Endothelial cell of umbilical vein (primary cell): ENCODE measurements at regions not wholly inside any gene's neighbourhood (a gene's known extent, or its start where the extent isn't known, plus 50 kb on each side); places are given as distances from the start of the nearest gene placed in this dataset.
A peak's percentile ranks its signal among the peaks of the same experiment; 100 is the strongest.

Source experiments
- BruUV-seq: library from RNA; stranded (reverse); fragments of 400-500 nt; replicated peaks from 2 replicates; lab custom pipeline; 2021; lab: Mats Ljungman, UMichigan
- CTCF ChIA-PET: fragments of 300-600, 350-600 bp; sonication (Branson Sonifier 250); formaldehyde crosslinking; loops from one replicate; lab custom pipeline; 2021; ENCODE audit warnings: antibody characterized with exemption, inconsistent platforms; lab: Charles Lee
- POLR2A ChIA-PET: fragments of 300-600, 350-600 bp; sonication (Branson Sonifier 250); formaldehyde crosslinking; loops from one replicate; lab custom pipeline; 2021; ENCODE audit warnings: antibody characterized with exemption, inconsistent platforms; lab: Charles Lee
- DNase-seq: peaks from one replicate; pipeline ENCODE4 v3.0.0-alpha.2; 2011; ENCODE audit warnings: low read depth, low spot score
- FAIRE-seq: peaks from 2 replicates; lab custom pipeline; 2011; peaks lifted over from hg19 to GRCh38; lab: Jason Lieb, UNC
- H2AFZ ChIP-seq: 2 replicates; pipeline ENCODE4 v1.6.0; 2012; ENCODE audit warnings: low read depth, low read length, control low read depth, inconsistent platforms
- H3K27ac ChIP-seq: 2 replicates; pipeline ENCODE4 v1.5.1; 2011; ENCODE audit warnings: low read depth, mild to moderate bottlenecking, control low read depth, low read length, moderate library complexity; ENCODE audit not compliant: insufficient read depth
- H3K27me3 ChIP-seq, 2 experiments: 2 replicates each; pipeline versions ENCODE4 v1.6.0 to v1.6.1; 2011; ENCODE audit warnings: low read length in 2 of 2, mixed read lengths in 1 of 2; ENCODE audit not compliant: control insufficient read depth in 2 of 2, insufficient read depth in 2 of 2
- H3K36me3 ChIP-seq, 2 experiments: 2 replicates in 1 of 2; 3 replicates in 1 of 2; pipeline ENCODE4 v1.5.1; 2011; ENCODE audit warnings: low read length in 2 of 2, mild to moderate bottlenecking in 1 of 2, moderate library complexity in 1 of 2; ENCODE audit not compliant: control insufficient read depth in 2 of 2, insufficient read depth in 2 of 2; ENCODE audit errors: extremely low read depth in 1 of 2
- H3K4me1 ChIP-seq: 3 replicates; pipeline ENCODE4 v1.5.1; 2011; ENCODE audit warnings: mild to moderate bottlenecking, low read length; ENCODE audit not compliant: control insufficient read depth, insufficient read depth; ENCODE audit errors: extremely low read depth
- H3K4me2 ChIP-seq: 2 replicates; pipeline ENCODE4 v1.6.1; 2011; ENCODE audit warnings: low read length, control low read depth, mixed read lengths; ENCODE audit not compliant: insufficient read depth
- H3K4me3 ChIP-seq, 3 experiments: fragments of 200-600 bp in 1 of 3; sonication (generic), shearing (Covaris generic) in 1 of 3; replicated peaks in 1 of 3; 2 replicates each; pipeline ENCODE4 v1.5.1; 2011 to 2016; ENCODE audit warnings: control low read depth in 3 of 3, low read length in 3 of 3, mild to moderate bottlenecking in 2 of 3, inconsistent platforms in 1 of 3, low read depth in 1 of 3, moderate library complexity in 1 of 3; ENCODE audit not compliant: insufficient read depth in 1 of 3
- H3K79me2 ChIP-seq: 2 replicates; pipeline ENCODE4 v1.6.0; 2012; ENCODE audit warnings: low read length, inconsistent platforms; ENCODE audit not compliant: control insufficient read depth, insufficient read depth
- H3K9ac ChIP-seq: replicated peaks from 2 replicates; pipeline ENCODE3; 2011; ENCODE audit warnings: low read length, control low read depth; ENCODE audit not compliant: insufficient read depth; ENCODE audit errors: extremely low read depth
- H3K9me1 ChIP-seq: replicated peaks from 3 replicates; pipeline ENCODE4 v1.6.0; 2011; ENCODE audit warnings: mild to moderate bottlenecking, low read length; ENCODE audit not compliant: control insufficient read depth, insufficient read depth; ENCODE audit errors: extremely low read depth
- H3K9me3 ChIP-seq: replicated peaks from 2 replicates; pipeline ENCODE4 v1.5.1; 2012; ENCODE audit warnings: low read length, inconsistent platforms; ENCODE audit not compliant: control insufficient read depth, insufficient read depth
- H4K20me1 ChIP-seq: replicated peaks from 2 replicates; pipeline ENCODE3; 2011; ENCODE audit warnings: mild to moderate bottlenecking, low read length; ENCODE audit not compliant: control insufficient read depth, insufficient read depth; ENCODE audit errors: extremely low read depth
- EZH2 ChIP-seq: IDR thresholded peaks from 2 replicates; pipeline ENCODE4 v1.6.1; 2012; ENCODE audit warnings: borderline replicate concordance, low read depth, mild to moderate bottlenecking, moderate library complexity, low read length, inconsistent platforms; ENCODE audit not compliant: severe bottlenecking
- FOS ChIP-seq: IDR thresholded peaks from 2 replicates; pipeline ENCODE4 v1.6.1; 2011; ENCODE audit warnings: mild to moderate bottlenecking, low read length, moderate library complexity, borderline replicate concordance; ENCODE audit not compliant: insufficient read depth
- GATA2 ChIP-seq: IDR thresholded peaks from 2 replicates; pipeline ENCODE4 v1.7.0; 2011; ENCODE audit warnings: low read depth, mild to moderate bottlenecking, moderate library complexity, mixed read lengths, low read length; ENCODE audit not compliant: insufficient read length, insufficient read depth
- JUN ChIP-seq: IDR thresholded peaks from 2 replicates; pipeline ENCODE4 v1.6.1; 2011; ENCODE audit warnings: borderline replicate concordance, low read depth; ENCODE audit not compliant: insufficient read length, insufficient read depth
- MYC ChIP-seq: IDR thresholded peaks from one replicate; pipeline ENCODE4 v1.6.1; 2011; ENCODE audit warnings: mild to moderate bottlenecking, low read depth, low read length
- POLR2A ChIP-seq: IDR thresholded peaks from 2 replicates; pipeline ENCODE4 v1.6.1; 2012; ENCODE audit warnings: low read depth, mild to moderate bottlenecking, control low read depth, low read length
- POLR2AphosphoS5 ChIP-seq: IDR thresholded peaks from 2 replicates; pipeline ENCODE4 v1.6.1; 2012; ENCODE audit warnings: low read depth, mild to moderate bottlenecking, control low read depth, low read length, moderate library complexity; ENCODE audit not compliant: insufficient read depth
- dilution Hi-C: fragments of 300-500 bp; cut with MboI; formaldehyde crosslinking; loops from one replicate; pipeline ENCODE4 v1.15.0; 2019; ENCODE audit warnings: low sequenced_read_pairs; ENCODE audit not compliant: extremely low pct_ligation_motif_present
- intact Hi-C: fragments of 100-400 bp; cut with micrococcal nuclease; formaldehyde crosslinking; loops from one replicate; pipeline ENCODE4 v1.10.0; 2022
- TF ChIP-seq, protein P1 (sequence below): IDR thresholded peaks from 2 replicates; pipeline ENCODE4 v1.6.1; 2011; ENCODE audit not compliant: insufficient read depth, insufficient read length
- TF ChIP-seq, protein P2 (sequence below), 2 donors: IDR thresholded peaks; 1 replicate in 1 of 2; 2 replicates in 1 of 2; pipeline ENCODE4 v1.5.1; 2011; ENCODE audit warnings: low read length in 2 of 2, mild to moderate bottlenecking in 2 of 2, moderate library complexity in 2 of 2, control low read depth in 1 of 2, inconsistent platforms in 1 of 2, low read depth in 1 of 2; ENCODE audit not compliant: insufficient read depth in 1 of 2; ENCODE audit errors: extremely low read depth in 1 of 2

DNA sequence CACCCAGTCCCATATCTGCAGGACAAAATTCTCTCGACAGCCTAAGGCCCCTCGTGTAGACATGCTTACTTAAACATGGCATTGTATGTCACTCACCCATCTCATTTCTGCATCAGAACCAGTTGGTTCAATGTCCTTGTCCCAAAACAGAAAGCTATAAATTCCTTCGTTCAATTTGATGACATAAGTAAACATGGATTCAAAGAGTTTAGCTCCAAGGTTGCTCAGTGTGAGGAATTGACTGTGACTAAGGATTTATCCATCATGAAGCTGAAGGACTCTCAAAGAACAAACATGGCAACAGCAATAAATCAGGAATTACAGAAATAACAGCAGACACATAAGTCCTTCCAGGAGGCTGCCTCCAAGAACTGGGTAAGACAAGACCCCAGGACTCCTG lies 237.2 kb downstream of the TOMM20 start:
- Histone ChIP-seq H4K20me1 (no peaks in the 10 kb centered on the region), H3K4me1 (peaks cover 17% of the 10 kb centered on the region), H3K9ac (no peak overlapping the region), H2AFZ (no peak overlapping the region), H3K79me2 (no peaks in the 10 kb centered on the region), H3K4me3 (no peak overlapping the region), H3K9me1 (no peaks in the 10 kb centered on the region), H3K9me3 (no peaks in the 10 kb centered on the region), H3K27ac (no peak overlapping the region), H3K4me2 (no peak overlapping the region), H3K27me3 (no peaks in the 10 kb centered on the region), H3K36me3 (no peaks in the 10 kb centered on the region)
- ChIA-PET CTCF (interaction anchor here (1.0 to 1.1 kb wide), 2 partner anchors 176 to 192 kb away, joined by 3 to 4 read pairs; no protein-coding TSS in a partner anchor), POLR2A (no interaction called here)
- no peak for TF ChIP-seq GATA2
- TF ChIP-seq POLR2A, result no peak
- no peak for TF ChIP-seq MYC
- no peak for TF ChIP-seq POLR2AphosphoS5
- TF ChIP-seq EZH2, result no peak
- no peak for TF ChIP-seq JUN
- TF ChIP-seq, protein P1, sequence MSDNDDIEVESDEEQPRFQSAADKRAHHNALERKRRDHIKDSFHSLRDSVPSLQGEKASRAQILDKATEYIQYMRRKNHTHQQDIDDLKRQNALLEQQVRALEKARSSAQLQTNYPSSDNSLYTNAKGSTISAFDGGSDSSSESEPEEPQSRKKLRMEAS, result no peak
- no TSS peak for BruUV-seq
- peak; percentile 12 for FAIRE-seq
- dilution Hi-C loops, result no loop called here
- intact Hi-C loops, result no loop called here
- no peak for DNase-seq

DNA sequence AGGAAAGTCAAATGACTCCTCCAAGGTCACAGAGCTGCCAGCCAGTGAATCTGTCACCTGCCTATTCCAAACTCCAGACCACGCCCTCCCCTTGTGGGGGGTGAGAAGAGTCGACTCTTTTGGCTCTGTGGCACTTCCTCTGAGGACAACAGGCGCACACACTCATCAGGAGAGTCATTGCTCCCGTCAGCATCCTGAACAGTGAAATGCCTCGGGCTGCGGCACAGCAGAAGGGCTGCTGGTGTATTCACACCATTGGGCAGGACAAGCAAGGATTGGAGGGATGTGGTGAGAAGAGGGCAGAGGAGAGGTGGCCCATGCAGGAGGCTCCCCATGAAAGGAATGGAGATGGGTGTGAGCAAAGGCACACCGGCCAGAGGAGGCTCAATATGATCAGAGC lies 239.0 kb downstream of the TOMM20 start:
- no TSS peak for BruUV-seq
- H3K4me3 ChIP-seq, result no peak overlapping the region
- no peaks in the 10 kb centered on the region for H3K9me1 ChIP-seq
- no peaks in the 10 kb centered on the region for H3K9me3 ChIP-seq
- no peak overlapping the region for H3K27ac ChIP-seq
- no peaks in the 10 kb centered on the region for H3K79me2 ChIP-seq
- intact Hi-C loops, result no loop called here
- H4K20me1 ChIP-seq, result no peaks in the 10 kb centered on the region
- H3K27me3 ChIP-seq, result no peaks in the 10 kb centered on the region
- ChIA-PET POLR2A (interaction anchor here (0.7 kb wide), 1 partner anchor 138 kb away, joined by 3 read pairs; no protein-coding TSS in a partner anchor), CTCF (no interaction called here)
- DNase-seq, result no peak
- no peak overlapping the region for H3K9ac ChIP-seq
- no peak for TF ChIP-seq GATA2
- TF ChIP-seq EZH2, result no peak
- TF ChIP-seq, protein P2, sequence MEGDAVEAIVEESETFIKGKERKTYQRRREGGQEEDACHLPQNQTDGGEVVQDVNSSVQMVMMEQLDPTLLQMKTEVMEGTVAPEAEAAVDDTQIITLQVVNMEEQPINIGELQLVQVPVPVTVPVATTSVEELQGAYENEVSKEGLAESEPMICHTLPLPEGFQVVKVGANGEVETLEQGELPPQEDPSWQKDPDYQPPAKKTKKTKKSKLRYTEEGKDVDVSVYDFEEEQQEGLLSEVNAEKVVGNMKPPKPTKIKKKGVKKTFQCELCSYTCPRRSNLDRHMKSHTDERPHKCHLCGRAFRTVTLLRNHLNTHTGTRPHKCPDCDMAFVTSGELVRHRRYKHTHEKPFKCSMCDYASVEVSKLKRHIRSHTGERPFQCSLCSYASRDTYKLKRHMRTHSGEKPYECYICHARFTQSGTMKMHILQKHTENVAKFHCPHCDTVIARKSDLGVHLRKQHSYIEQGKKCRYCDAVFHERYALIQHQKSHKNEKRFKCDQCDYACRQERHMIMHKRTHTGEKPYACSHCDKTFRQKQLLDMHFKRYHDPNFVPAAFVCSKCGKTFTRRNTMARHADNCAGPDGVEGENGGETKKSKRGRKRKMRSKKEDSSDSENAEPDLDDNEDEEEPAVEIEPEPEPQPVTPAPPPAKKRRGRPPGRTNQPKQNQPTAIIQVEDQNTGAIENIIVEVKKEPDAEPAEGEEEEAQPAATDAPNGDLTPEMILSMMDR (IDR thresholded peaks at IDR 0.05; ENCODE audit: extremely low read depth in 1 of 2, insufficient read depth in 1 of 2, low read depth in 1 of 2, low read length in 2 of 2), result no peak
- TF ChIP-seq JUN, result no peak
- TF ChIP-seq POLR2A, result no peak
- TF ChIP-seq, protein P1, result no peak
- TF ChIP-seq MYC, result no peak
- no peak for TF ChIP-seq FOS
- no peak overlapping the region for H2AFZ ChIP-seq
- FAIRE-seq, result no peak
- H3K4me1 ChIP-seq, result peaks cover 15% of the 10 kb centered on the region
- H3K36me3 ChIP-seq, result no peaks in the 10 kb centered on the region
- no peak overlapping the region for H3K4me2 ChIP-seq
- dilution Hi-C loops, result no loop called here
